GM18520 (cell line): ENCODE measurements at regions not wholly inside any gene's neighbourhood (a gene's known extent, or its start where the extent isn't known, plus 50 kb on each side); places are given as distances from the start of the nearest gene placed in this dataset.
"Not testable (repeated sequence)": the region's sequence is repeated elsewhere in the genome, so short reads cannot be mapped to it uniquely, and the experiment has no call there.

Experiments
- ATAC-seq: cut with Tn5 transposase; IDR thresholded peaks from one replicate; pipeline ENCODE4 v1.9.1; 2021; ENCODE audit not compliant: unreplicated experiment

GRCh38 chr20:53676987-53677386 lies 83.3 kb upstream of the ZNF217 start:
- ATAC-seq = no peak

DNA sequence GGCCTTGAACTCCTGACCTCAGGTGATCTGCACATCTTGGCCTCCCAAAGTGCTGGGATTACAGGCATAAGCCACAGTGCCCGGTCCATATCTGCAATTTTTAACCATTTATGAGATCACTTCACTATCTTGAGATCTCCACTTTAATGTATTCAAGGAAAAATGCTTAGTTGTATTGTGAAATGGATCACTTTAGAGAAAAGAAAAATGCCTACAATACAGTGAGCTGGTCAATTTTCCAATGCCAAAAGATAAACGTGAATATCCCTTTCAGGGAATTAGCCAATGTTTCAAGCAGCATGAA lies 82.8 kb upstream of the ZNF217 start:
- ATAC-seq = no peak

DNA sequence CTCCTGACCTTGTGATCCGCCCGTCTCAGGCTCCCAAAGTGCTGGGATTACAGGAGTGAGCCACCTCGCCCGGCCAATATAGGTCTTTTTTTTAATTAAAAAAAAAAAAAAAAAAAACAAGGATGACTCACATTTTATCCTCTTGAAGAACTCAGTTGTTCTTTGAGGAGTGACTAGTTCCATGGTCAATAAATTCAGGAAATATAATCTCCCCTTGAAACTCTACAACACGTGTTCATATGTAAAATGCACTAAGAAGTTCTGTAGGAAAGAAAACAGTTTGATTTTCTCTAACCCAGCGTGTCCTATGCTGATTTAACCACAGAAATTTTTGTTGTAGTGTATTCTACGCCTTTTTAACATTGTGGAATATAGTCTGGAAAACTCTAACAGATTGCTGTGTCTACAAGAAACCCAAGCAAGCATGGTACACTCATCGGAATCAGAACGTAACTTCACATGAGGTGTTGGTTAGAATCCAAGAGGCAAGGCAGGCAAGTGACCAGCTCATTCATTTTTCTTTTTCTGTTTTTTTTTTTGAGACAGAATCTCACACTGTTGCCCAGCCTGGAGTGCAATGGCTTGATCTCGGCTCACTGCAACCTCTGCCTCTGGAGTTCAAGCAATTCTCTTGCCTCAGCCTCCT lies 79.0 kb upstream of the ZNF217 start:
- no peak for ATAC-seq

DNA sequence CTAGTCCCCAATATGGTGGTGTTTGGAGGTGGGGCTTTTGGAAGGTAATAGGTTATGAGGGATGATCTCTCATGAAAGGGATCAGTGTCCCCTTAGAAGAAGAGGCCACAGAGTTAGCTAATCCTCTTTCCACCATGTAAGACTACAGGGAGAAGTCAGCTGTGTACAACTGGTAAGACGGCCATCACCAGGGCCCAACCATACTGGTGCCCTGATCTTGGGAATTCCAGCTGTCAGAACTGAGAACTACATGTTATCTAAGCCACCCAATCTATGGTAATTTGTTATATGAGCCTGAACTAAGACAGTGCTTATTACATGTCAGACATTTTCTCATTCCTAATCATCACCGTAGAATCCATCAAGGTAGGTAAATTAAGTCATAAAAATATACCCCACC lies 77.7 kb upstream of the ZNF217 start:
- no peak for ATAC-seq

DNA sequence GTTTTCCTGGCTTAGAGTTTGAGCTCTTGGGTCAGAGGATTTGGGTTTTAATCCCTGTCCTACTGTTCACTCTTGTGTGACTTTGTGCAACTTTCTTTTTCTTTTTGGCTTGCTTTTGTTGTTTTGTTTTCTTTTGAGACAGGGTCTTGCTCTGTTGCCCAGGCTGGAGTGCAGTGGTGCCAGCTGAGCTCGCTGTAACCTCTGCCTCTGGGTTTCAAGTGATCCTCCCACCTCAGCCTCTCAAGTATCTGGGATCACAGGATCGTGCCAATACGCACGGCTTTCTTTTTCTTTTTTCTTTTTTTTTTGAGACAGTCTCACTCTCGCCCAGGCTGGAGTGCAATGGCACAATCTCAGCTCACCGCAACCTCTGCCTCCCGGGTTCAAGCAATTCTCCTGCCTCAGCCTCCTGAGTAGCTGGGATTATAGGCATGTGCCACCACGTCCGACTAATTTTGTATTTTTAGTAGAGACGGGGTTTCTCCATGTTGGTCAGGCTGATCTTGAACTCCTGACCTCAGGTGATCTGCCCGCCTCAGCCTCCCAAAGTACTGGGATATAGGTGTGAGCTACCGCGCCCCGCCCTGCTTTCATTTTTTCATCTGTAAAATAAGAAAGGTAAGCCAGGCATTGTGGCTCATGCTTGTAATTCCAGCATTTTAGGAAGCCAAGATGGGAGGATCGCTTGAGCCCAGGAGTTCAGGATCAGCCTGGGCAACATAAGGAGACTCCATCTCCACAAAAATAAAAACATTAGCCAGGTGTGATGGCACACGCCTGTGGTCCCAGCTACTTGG lies 76.1 kb upstream of the ZNF217 start:
- not testable (repeated sequence) for ATAC-seq

DNA sequence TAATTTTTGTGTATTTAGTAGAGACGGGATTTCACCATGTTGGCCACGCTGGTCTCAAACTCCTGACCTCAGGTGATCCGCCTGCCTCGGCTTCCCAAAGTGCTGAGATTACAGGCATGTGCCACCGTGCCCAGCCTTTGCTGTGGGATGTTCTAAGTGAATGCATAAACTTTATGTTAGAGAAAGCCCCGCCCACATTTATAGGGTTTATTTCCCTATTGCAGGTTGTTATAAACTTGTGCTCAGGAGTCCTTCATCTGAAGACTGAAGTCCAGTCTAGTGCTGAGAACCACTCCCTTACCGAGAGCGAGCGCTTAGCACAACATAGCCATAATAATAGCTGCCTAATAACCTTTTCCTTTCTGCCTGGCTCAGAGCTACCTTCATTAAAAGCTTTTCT lies 75.4 kb upstream of the ZNF217 start:
- ATAC-seq = no peak

- ATAC-seq = no peak
Measured at GRCh38 chr20:53666144-53666543, 72.5 kb upstream of the ZNF217 start.

DNA sequence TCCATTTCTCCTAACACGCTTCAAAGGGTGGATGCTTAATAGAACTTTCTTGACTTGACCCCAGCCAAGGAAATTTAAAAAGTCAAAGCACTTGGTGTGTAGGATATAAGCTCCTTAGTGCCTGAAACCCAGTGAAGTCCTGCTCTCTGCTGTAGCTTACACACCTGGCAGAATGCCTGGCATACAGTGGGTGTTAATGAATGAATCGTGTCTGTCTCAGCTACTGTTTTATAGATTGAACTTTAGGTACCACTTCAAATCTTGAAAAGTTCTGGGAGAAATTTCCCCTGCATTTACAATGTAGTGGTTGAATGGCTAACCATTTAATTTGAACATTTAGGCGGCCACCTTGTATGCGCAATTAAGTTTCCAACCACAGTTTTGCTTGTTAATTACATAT lies 70.5 kb upstream of the ZNF217 start:
- ATAC-seq = no peak

DNA sequence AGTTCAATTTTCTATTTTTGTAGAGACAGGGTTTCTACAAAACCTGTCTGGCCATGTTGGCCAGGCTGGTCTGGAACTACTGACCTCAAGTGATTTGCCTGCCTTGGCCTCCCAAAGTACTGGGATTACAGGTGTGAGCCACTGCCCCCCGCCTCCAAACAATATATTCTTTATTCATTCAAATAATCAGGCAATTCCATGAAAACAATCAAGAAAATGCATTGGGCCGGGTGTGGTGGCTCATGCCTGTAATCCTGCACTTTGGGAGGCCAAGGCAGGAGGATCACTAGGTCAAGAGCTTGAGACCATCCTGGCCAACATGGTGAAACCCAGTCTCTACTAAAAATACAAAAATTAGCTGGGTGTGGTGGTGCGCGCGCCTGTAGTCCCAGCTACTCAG lies 69.9 kb upstream of the ZNF217 start:
- not testable (repeated sequence) for ATAC-seq

DNA sequence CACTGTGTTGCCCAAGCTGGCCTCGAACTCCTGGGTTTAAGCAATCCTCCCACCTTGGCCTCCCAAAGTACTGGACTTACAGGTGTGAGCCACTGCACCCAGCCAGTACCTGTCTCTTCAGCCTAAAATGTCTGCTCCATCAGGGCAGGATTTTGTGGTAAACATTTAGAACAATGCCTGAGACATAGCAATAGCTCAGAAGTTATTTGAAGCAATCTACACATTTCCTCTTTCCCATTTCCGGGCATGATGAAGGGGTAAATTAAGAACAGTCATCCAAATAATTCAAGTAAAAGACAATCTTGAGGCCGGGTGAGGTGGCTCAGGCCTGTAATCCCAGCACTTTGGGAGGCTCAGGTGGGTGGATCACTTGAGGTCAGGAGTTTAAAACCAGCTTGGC lies 69.0 kb upstream of the ZNF217 start:
- no peak for ATAC-seq

- ATAC-seq = no peak
Measured at GRCh38 chr20:53660947-53661381, 67.3 kb upstream of the ZNF217 start.

GRCh38 chr20:53660078-53660909 lies 66.7 kb upstream of the ZNF217 start:
- ATAC-seq = no peak

DNA sequence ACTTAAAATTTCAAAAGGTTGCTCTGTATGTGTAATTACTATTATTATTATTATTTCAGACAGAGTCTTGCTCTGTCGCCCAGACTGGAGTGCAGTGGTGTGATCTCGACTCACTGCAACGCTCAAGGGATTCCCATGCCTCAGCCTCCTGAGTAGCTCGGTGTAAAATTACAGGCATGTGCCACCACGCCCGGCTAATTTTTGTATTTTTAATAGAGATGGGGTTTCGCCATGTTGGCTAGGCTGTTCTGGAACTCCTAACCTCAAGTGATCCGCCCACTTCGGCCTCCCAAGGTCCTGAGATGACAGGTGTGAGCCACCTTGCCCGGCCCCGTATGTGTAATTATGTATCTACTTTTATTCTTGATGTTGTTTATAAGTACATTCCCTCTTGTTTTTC lies 65.3 kb upstream of the ZNF217 start:
- ATAC-seq = no peak

GRCh38 chr20:53658322-53658721 lies 64.7 kb upstream of the ZNF217 start:
- no peak for ATAC-seq

- no peak for ATAC-seq
Measured at GRCh38 chr20:53657732-53658131, 64.1 kb upstream of the ZNF217 start.

GRCh38 chr20:53657279-53657678 lies 63.6 kb upstream of the ZNF217 start:
- ATAC-seq = no peak

GRCh38 chr20:53656293-53657202 lies 62.9 kb upstream of the ZNF217 start:
- ATAC-seq = no peak

- no peak for ATAC-seq
Measured at GRCh38 chr20:53655625-53656292, 62.1 kb upstream of the ZNF217 start.

DNA sequence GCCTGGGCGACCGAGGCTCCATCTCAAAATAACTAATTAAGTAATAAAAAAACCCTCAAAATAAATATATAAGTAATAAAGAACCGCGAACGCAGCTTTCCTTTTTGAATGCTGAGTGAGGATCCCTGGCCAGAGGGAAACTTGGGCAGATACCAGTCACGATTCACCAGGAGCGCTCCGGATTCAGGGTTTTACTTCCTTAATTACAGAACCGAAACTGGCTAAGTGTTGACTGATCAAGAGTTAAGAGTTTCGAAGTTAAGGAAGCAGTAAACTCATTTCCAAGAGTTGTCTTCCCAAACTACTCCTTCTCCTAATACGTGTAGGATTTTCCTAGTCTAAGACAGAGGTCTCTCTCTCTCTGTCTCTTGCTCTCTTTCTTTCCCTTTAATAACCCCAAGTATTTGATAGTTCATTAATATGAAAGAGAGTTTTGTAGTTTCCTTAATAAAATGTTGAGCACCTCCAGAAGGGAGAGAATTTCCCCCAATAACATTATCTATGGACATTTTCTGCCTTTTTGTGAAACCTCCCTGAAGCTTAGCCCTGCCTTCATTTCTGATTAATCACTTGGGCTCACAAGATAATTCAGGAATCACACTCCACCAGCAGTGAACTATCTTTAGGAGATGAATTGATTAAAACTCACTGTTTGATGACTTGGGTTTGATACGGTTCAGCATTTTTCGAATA lies 61.4 kb upstream of the ZNF217 start:
- no peak for ATAC-seq

- not testable (repeated sequence) for ATAC-seq
Measured at GRCh38 chr20:53654521-53654920, 60.9 kb upstream of the ZNF217 start.
